Loucy (cell line): ENCODE measurements at regions not wholly inside any gene's neighbourhood (a gene's known extent, or its start where the extent isn't known, plus 50 kb on each side); places are given as distances from the start of the nearest gene placed in this dataset.

ENCODE experiments used
- H2AFZ ChIP-seq: fragments of 200-600 bp; sonication (generic); 2 replicates; pipeline ENCODE4 v1.6.0; 2016; ENCODE audit warnings: antibody characterized with exemption, mild to moderate bottlenecking, low read length, moderate library complexity
- H3F3A ChIP-seq: fragments of 200-600 bp; 2 replicates; pipeline ENCODE4 v1.6.0; 2016; ENCODE audit warnings: antibody characterized with exemption, low read depth, mild to moderate bottlenecking
- H3K27me3 ChIP-seq: fragments of 200-600 bp; sonication (generic); 2 replicates; pipeline ENCODE4 v1.6.1; 2014; ENCODE audit warnings: low read length, mild to moderate bottlenecking; ENCODE audit not compliant: insufficient read depth, poor library complexity, severe bottlenecking
- H3K36me3 ChIP-seq: fragments of 200-600 bp; sonication (generic); 2 replicates; pipeline ENCODE4 v1.6.1; 2016; ENCODE audit warnings: low read length; ENCODE audit not compliant: insufficient read depth
- H3K4me1 ChIP-seq: fragments of 200-600 bp; sonication (generic); 2 replicates; pipeline ENCODE4 v1.5.1; 2014; ENCODE audit warnings: low read length, mild to moderate bottlenecking; ENCODE audit not compliant: insufficient read depth, poor library complexity, severe bottlenecking
- H3K4me2 ChIP-seq: fragments of 200-600 bp; sonication (generic); 2 replicates; pipeline ENCODE4 v1.6.0; 2014; ENCODE audit warnings: antibody characterized with exemption, low read length, low read depth, mild to moderate bottlenecking; ENCODE audit not compliant: poor library complexity, severe bottlenecking
- H3K4me3 ChIP-seq: fragments of 200-600 bp; sonication (generic); 2 replicates; pipeline ENCODE4 v1.5.1; 2014; ENCODE audit warnings: low read length, mild to moderate bottlenecking, mixed read lengths; ENCODE audit not compliant: poor library complexity, severe bottlenecking
- H3K79me2 ChIP-seq: fragments of 200-600 bp; sonication (generic); 2 replicates; pipeline ENCODE4 v1.6.1; 2014; ENCODE audit warnings: low read length; ENCODE audit not compliant: insufficient read depth
- H3K9ac ChIP-seq: fragments of 200-600 bp; sonication (generic); 2 replicates; pipeline ENCODE4 v1.6.0; 2014; ENCODE audit warnings: mild to moderate bottlenecking, low read depth, low read length, moderate library complexity; ENCODE audit not compliant: poor library complexity, severe bottlenecking
- H3K9me2 ChIP-seq: fragments of 200-600 bp; sonication (generic); replicated peaks from 2 replicates; pipeline ENCODE4 v1.6.1; 2016; ENCODE audit warnings: low read depth, low read length, mixed read lengths
- H3K9me3 ChIP-seq: fragments of 200-600 bp; sonication (generic); 2 replicates; pipeline ENCODE4 v1.6.1; 2014; ENCODE audit warnings: mild to moderate bottlenecking, antibody characterized with exemption, low read length, low read depth; ENCODE audit not compliant: insufficient read depth
- H4K20me1 ChIP-seq: fragments of 200-600 bp; sonication (generic); 2 replicates; pipeline ENCODE4 v1.6.0; 2014; ENCODE audit warnings: antibody characterized with exemption, low read length, mild to moderate bottlenecking; ENCODE audit not compliant: insufficient read depth, poor library complexity, severe bottlenecking
- EZH2phosphoT487 ChIP-seq: fragments of 200-600 bp; IDR thresholded peaks from 2 replicates; pipeline ENCODE4 v1.6.1; 2018; ENCODE audit warnings: antibody characterized with exemption, mild to moderate bottlenecking, moderate library complexity, borderline replicate concordance
- TF ChIP-seq, protein P1 (sequence below): fragments of 200-600 bp; sonication (generic); conservative IDR thresholded peaks from 2 replicates; pipeline ENCODE4 v1.5.1; 2014; ENCODE audit warnings: mild to moderate bottlenecking, antibody characterized with exemption, low read length

DNA sequence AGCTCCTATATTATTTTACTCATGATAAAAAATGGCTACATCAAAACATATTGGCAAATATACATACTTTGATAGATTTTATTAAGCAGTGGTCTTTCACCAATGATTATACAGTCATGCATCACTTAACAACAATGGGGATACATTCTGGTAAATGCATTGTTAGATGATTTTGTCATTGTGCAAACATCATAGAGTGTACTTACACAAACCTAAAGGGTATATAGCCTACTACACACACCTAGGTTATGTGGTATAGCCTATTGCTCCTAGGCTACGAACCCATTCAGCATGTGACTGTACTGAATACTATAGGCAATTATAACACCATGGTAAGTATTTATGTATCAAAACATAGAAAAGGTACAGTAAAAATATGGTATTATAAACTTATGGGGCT, 98.9 kb upstream of the IL6 start:
- H2AFZ ChIP-seq, result no peak overlapping the region
- H3K9ac ChIP-seq, result no peak overlapping the region
- H3K36me3 ChIP-seq, result no peaks in the 10 kb centered on the region
- no peaks in the 10 kb centered on the region for H4K20me1 ChIP-seq
- H3K9me3 ChIP-seq, result no peaks in the 10 kb centered on the region
- H3K27me3 ChIP-seq, result no peaks in the 10 kb centered on the region
- H3K4me1 ChIP-seq, result no peaks in the 10 kb centered on the region
- H3K4me2 ChIP-seq, result no peak overlapping the region
- no peaks in the 10 kb centered on the region for H3F3A ChIP-seq
- no peaks in the 10 kb centered on the region for H3K79me2 ChIP-seq
- H3K4me3 ChIP-seq, result no peak overlapping the region
- TF ChIP-seq EZH2phosphoT487, result no peak
- TF ChIP-seq, protein P1, sequence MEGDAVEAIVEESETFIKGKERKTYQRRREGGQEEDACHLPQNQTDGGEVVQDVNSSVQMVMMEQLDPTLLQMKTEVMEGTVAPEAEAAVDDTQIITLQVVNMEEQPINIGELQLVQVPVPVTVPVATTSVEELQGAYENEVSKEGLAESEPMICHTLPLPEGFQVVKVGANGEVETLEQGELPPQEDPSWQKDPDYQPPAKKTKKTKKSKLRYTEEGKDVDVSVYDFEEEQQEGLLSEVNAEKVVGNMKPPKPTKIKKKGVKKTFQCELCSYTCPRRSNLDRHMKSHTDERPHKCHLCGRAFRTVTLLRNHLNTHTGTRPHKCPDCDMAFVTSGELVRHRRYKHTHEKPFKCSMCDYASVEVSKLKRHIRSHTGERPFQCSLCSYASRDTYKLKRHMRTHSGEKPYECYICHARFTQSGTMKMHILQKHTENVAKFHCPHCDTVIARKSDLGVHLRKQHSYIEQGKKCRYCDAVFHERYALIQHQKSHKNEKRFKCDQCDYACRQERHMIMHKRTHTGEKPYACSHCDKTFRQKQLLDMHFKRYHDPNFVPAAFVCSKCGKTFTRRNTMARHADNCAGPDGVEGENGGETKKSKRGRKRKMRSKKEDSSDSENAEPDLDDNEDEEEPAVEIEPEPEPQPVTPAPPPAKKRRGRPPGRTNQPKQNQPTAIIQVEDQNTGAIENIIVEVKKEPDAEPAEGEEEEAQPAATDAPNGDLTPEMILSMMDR, result no peak
- no peaks in the 10 kb centered on the region for H3K9me2 ChIP-seq

DNA sequence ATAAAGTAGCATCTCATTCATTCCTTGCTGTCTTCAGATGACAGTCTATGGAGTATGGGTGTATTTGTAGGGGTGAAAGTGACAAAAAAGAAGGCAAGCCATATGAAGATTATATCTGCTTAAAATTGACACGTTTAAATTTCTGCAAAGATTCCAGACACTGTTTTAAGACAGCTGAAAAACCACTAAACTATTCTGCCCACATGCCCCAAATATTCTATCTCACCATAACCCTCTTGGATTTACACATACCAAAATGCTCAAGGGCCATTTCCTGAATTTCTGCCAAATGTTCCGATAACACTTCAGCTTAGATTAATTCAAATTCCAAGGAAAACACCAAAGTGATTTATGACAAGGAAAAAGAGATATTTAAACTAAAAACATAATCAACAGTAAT, 99.9 kb upstream of the IL6 start:
- no peak for TF ChIP-seq EZH2phosphoT487
- TF ChIP-seq, protein P1, result no peak
- Histone ChIP-seq H3K9me2 (no peaks in the 10 kb centered on the region), H3K79me2 (no peaks in the 10 kb centered on the region), H3F3A (no peaks in the 10 kb centered on the region), H3K27me3 (no peaks in the 10 kb centered on the region), H3K4me1 (no peaks in the 10 kb centered on the region), H3K9me3 (no peaks in the 10 kb centered on the region), H4K20me1 (no peaks in the 10 kb centered on the region), H3K36me3 (no peaks in the 10 kb centered on the region), H3K4me2 (no peak overlapping the region), H3K4me3 (no peak overlapping the region), H3K9ac (no peak overlapping the region), H2AFZ (no peak overlapping the region)

DNA sequence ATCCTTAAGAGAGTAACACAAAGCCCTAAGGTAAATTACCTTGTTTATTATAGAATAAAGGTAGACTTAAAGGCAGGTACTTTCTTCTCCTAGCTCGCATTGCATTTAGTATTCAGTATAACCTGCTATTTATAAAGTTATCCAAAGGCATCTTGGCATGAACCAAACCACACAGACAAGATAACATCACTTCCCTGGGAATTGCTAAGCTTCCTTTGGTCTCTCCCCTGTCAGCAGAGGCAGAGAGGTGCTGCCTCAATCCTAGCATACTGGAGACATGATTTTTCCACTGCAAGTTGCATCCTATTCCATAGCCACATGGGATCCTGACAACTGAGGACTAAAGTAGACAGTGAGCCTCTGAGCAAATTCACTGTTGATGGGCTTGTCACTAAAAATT, 101.7 kb upstream of the IL6 start:
- Histone ChIP-seq H3K4me2 (no peak overlapping the region), H3K36me3 (no peaks in the 10 kb centered on the region), H3K9ac (no peak overlapping the region), H3K27me3 (no peaks in the 10 kb centered on the region), H3K9me3 (no peaks in the 10 kb centered on the region), H4K20me1 (no peaks in the 10 kb centered on the region), H3K79me2 (no peaks in the 10 kb centered on the region), H3K9me2 (no peaks in the 10 kb centered on the region), H3F3A (no peaks in the 10 kb centered on the region), H2AFZ (no peak overlapping the region), H3K4me3 (no peak overlapping the region), H3K4me1 (no peaks in the 10 kb centered on the region)
- TF ChIP-seq, protein P1, result no peak
- no peak for TF ChIP-seq EZH2phosphoT487
